ENCODE measurements at regions not wholly inside any gene's neighbourhood (a gene's known extent, or its start where the extent isn't known, plus 50 kb on each side); places are given as distances from the start of the nearest gene placed in this dataset.
A peak's percentile ranks its signal among the peaks of the same experiment; 100 is the strongest.

- Histone ChIP-seq H3K9me3 (ENCODE audit: control insufficient read depth in 2 of 3, insufficient read depth in 1 of 3, low read length in 3 of 3) (no peaks in the 10 kb centered on the region), H3K36me3 (ENCODE audit: control insufficient read depth in 2 of 3, insufficient read depth in 3 of 3, low read length in 3 of 3) (no peaks in the 10 kb centered on the region), H3K27ac (ENCODE audit: low read depth in 2 of 2, low read length in 2 of 2) (no peak overlapping the region), H3K27me3 (ENCODE audit: control insufficient read depth, insufficient read depth, low read length) (no peaks in the 10 kb centered on the region), H3K4me3 (ENCODE audit: low read length in 3 of 3) (no peak overlapping the region), H3K9ac (ENCODE audit: low read length in 3 of 3) (no peak overlapping the region), H3K4me1 (ENCODE audit: control insufficient read depth in 2 of 3, insufficient read depth in 2 of 3, low read depth in 1 of 3, low read length in 3 of 3) (no peaks in the 10 kb centered on the region)
- FAIRE-seq (no peak), DNase-seq (peak in 2 of 5 donors; percentile 27 to 74)
- TF ChIP-seq CTCF (IDR thresholded peaks at IDR 0.05; ENCODE audit: borderline replicate concordance, extremely low read depth, insufficient read depth), result no peak
- intact Hi-C loops (cut with DNase I), result no loop called here
These were observed 117.5 kb downstream of the DNAAF6 start for GRCh38 chrX:107323786-107324492.

- H3K9ac ChIP-seq (ENCODE audit: low read length in 3 of 3), result no peak overlapping the region
- no peak for TF ChIP-seq CTCF (IDR thresholded peaks at IDR 0.05; ENCODE audit: borderline replicate concordance, extremely low read depth, insufficient read depth)
- no peaks in the 10 kb centered on the region for H3K27me3 ChIP-seq (ENCODE audit: control insufficient read depth, insufficient read depth, low read length)
- no peaks in the 10 kb centered on the region for H3K9me3 ChIP-seq (ENCODE audit: control insufficient read depth in 2 of 3, insufficient read depth in 1 of 3, low read length in 3 of 3)
- no peaks in the 10 kb centered on the region for H3K4me1 ChIP-seq (ENCODE audit: control insufficient read depth in 2 of 3, insufficient read depth in 2 of 3, low read depth in 1 of 3, low read length in 3 of 3)
- no peak overlapping the region for H3K4me3 ChIP-seq (ENCODE audit: low read length in 3 of 3)
- H3K27ac ChIP-seq (ENCODE audit: low read depth in 2 of 2, low read length in 2 of 2), result no peak overlapping the region
- DNase-seq (peak; percentile 67 to 81 (median 73)), FAIRE-seq (no peak)
- intact Hi-C loops (cut with DNase I), result no loop called here
- H3K36me3 ChIP-seq (ENCODE audit: control insufficient read depth in 2 of 3, insufficient read depth in 3 of 3, low read length in 3 of 3), result no peaks in the 10 kb centered on the region
These were observed 118.3 kb downstream of the DNAAF6 start for GRCh38 chrX:107324493-107325310.

- no peak for TF ChIP-seq CTCF (IDR thresholded peaks at IDR 0.05; ENCODE audit: borderline replicate concordance, extremely low read depth, insufficient read depth)
- intact Hi-C loops (cut with DNase I), result no loop called here
- Histone ChIP-seq H3K9me3 (ENCODE audit: control insufficient read depth in 2 of 3, insufficient read depth in 1 of 3, low read length in 3 of 3) (no peaks in the 10 kb centered on the region), H3K36me3 (ENCODE audit: control insufficient read depth in 2 of 3, insufficient read depth in 3 of 3, low read length in 3 of 3) (no peaks in the 10 kb centered on the region), H3K4me3 (ENCODE audit: low read length in 3 of 3) (no peak overlapping the region), H3K9ac (ENCODE audit: low read length in 3 of 3) (no peak overlapping the region), H3K27ac (ENCODE audit: low read depth in 2 of 2, low read length in 2 of 2) (no peak overlapping the region), H3K4me1 (ENCODE audit: control insufficient read depth in 2 of 3, insufficient read depth in 2 of 3, low read depth in 1 of 3, low read length in 3 of 3) (no peaks in the 10 kb centered on the region), H3K27me3 (ENCODE audit: control insufficient read depth, insufficient read depth, low read length) (no peaks in the 10 kb centered on the region)
- DNase-seq, result no peak
- FAIRE-seq, result no peak
These were observed 119.1 kb downstream of the DNAAF6 start for GRCh38 chrX:107325467-107325866.

Data from kidney (tissue), 13 donors.